ENCODE measurements at regions not wholly inside any gene's neighbourhood (a gene's known extent, or its start where the extent isn't known, plus 50 kb on each side); places are given as distances from the start of the nearest gene placed in this dataset.

DNA sequence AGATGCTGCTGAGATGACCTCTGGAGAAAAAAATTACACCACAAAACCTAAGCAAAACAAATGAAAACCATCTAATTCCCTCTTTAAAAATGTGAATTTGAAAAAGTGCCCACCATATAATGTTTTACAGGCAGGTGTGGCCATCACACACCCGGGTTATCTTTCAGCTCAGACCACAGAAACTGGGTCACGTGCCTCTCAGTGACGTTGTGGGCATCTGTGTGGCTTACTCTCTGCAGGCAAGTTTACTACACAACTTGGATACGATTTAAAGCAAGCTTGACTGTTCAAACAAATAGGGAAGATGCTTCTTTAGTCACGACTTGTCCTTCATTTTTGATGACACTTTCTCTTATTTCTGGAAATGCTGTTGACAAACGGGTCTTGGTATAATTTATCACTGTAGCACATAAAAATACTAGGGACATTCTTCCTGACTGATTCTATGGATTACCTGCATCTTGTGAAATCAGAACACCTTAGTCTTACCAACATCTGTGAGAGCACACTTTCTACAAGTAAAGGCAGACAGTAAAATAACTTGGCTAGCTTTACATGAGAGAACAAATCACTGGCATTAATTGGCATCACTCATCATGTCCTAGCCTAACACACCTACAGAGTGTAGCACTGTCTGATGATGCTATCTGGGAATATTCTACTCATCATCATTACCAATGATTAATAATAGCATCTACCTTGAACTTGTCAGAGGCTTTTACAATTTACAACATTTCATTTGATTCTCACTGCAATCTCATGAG lies 89.3 kb upstream of the EDEM3 start:
- TF ChIP-seq, protein P1, sequence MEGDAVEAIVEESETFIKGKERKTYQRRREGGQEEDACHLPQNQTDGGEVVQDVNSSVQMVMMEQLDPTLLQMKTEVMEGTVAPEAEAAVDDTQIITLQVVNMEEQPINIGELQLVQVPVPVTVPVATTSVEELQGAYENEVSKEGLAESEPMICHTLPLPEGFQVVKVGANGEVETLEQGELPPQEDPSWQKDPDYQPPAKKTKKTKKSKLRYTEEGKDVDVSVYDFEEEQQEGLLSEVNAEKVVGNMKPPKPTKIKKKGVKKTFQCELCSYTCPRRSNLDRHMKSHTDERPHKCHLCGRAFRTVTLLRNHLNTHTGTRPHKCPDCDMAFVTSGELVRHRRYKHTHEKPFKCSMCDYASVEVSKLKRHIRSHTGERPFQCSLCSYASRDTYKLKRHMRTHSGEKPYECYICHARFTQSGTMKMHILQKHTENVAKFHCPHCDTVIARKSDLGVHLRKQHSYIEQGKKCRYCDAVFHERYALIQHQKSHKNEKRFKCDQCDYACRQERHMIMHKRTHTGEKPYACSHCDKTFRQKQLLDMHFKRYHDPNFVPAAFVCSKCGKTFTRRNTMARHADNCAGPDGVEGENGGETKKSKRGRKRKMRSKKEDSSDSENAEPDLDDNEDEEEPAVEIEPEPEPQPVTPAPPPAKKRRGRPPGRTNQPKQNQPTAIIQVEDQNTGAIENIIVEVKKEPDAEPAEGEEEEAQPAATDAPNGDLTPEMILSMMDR (IDR thresholded peaks at IDR 0.05; ENCODE audit: low read length), result no peak
- no peak for TF ChIP-seq EZH2 (IDR thresholded peaks at IDR 0.05; ENCODE audit: borderline replicate concordance, low read length)

Measured in OCI-LY1 (cell line).